ENCODE measurements at regions not wholly inside any gene's neighbourhood (a gene's known extent, or its start where the extent isn't known, plus 50 kb on each side); places are given as distances from the start of the nearest gene placed in this dataset.

- Histone ChIP-seq H3K4me1 (ENCODE audit: insufficient read depth, low read length) (no peaks in the 10 kb centered on the region), H3K9me3 (ENCODE audit: low read depth, low read length) (no peaks in the 10 kb centered on the region), H3K27me3 (ENCODE audit: insufficient read depth, low read length) (no peaks in the 10 kb centered on the region), H4K20me1 (ENCODE audit: insufficient read depth, low read length) (no peaks in the 10 kb centered on the region), H3K79me2 (ENCODE audit: insufficient read depth, low read length) (no peaks in the 10 kb centered on the region), H3K4me3 (ENCODE audit: insufficient read depth, low read length) (no peak overlapping the region), H3K36me3 (ENCODE audit: insufficient read depth, low read length) (no peaks in the 10 kb centered on the region), H2AFZ (ENCODE audit: low read length) (no peak overlapping the region), H3K4me2 (ENCODE audit: insufficient read depth, low read length) (no peak overlapping the region), H3K27ac (ENCODE audit: low read depth, low read length) (no peak overlapping the region)
- TF ChIP-seq CTCF (IDR thresholded peaks at IDR 0.05; ENCODE audit: extremely low read depth, low read depth, low read length): no peak
- DNase-seq (ENCODE audit: insufficient read length, low spot score, missing footprints): no peak
Measured at GRCh38 chr13:54367639-54368271, 1339.1 kb downstream of the OLFM4 start.

GRCh38 chr13:54368387-54368786 is 1339.8 kb downstream of the OLFM4 start:
- DNase-seq (ENCODE audit: insufficient read length, low spot score, missing footprints): no peak
- H3K4me1 ChIP-seq (ENCODE audit: insufficient read depth, low read length): no peaks in the 10 kb centered on the region
- no peak overlapping the region for H3K4me2 ChIP-seq (ENCODE audit: insufficient read depth, low read length)
- H2AFZ ChIP-seq (ENCODE audit: low read length): no peak overlapping the region
- H3K36me3 ChIP-seq (ENCODE audit: insufficient read depth, low read length): no peaks in the 10 kb centered on the region
- no peak for TF ChIP-seq CTCF (IDR thresholded peaks at IDR 0.05; ENCODE audit: extremely low read depth, low read depth, low read length)
- no peaks in the 10 kb centered on the region for H3K9me3 ChIP-seq (ENCODE audit: low read depth, low read length)
- H3K4me3 ChIP-seq (ENCODE audit: insufficient read depth, low read length): no peak overlapping the region
- H4K20me1 ChIP-seq (ENCODE audit: insufficient read depth, low read length): no peaks in the 10 kb centered on the region
- H3K79me2 ChIP-seq (ENCODE audit: insufficient read depth, low read length): no peaks in the 10 kb centered on the region
- H3K27ac ChIP-seq (ENCODE audit: low read depth, low read length): no peak overlapping the region
- no peaks in the 10 kb centered on the region for H3K27me3 ChIP-seq (ENCODE audit: insufficient read depth, low read length)

- Histone ChIP-seq H3K36me3 (ENCODE audit: insufficient read depth, low read length) (no peaks in the 10 kb centered on the region), H3K27me3 (ENCODE audit: insufficient read depth, low read length) (no peaks in the 10 kb centered on the region), H3K4me2 (ENCODE audit: insufficient read depth, low read length) (no peak overlapping the region), H3K79me2 (ENCODE audit: insufficient read depth, low read length) (no peaks in the 10 kb centered on the region), H3K27ac (ENCODE audit: low read depth, low read length) (no peak overlapping the region), H3K4me1 (ENCODE audit: insufficient read depth, low read length) (no peaks in the 10 kb centered on the region), H3K4me3 (ENCODE audit: insufficient read depth, low read length) (no peak overlapping the region), H3K9me3 (ENCODE audit: low read depth, low read length) (no peaks in the 10 kb centered on the region), H4K20me1 (ENCODE audit: insufficient read depth, low read length) (no peaks in the 10 kb centered on the region), H2AFZ (ENCODE audit: low read length) (no peak overlapping the region)
- no peak for TF ChIP-seq CTCF (IDR thresholded peaks at IDR 0.05; ENCODE audit: extremely low read depth, low read depth, low read length)
- no peak for DNase-seq (ENCODE audit: insufficient read length, low spot score, missing footprints)
Measured at GRCh38 chr13:54373211-54373610, 1344.6 kb downstream of the OLFM4 start.

- Histone ChIP-seq H3K4me3 (ENCODE audit: insufficient read depth, low read length) (no peak overlapping the region), H3K4me1 (ENCODE audit: insufficient read depth, low read length) (no peaks in the 10 kb centered on the region), H3K4me2 (ENCODE audit: insufficient read depth, low read length) (no peak overlapping the region), H3K27ac (ENCODE audit: low read depth, low read length) (no peak overlapping the region), H3K27me3 (ENCODE audit: insufficient read depth, low read length) (no peaks in the 10 kb centered on the region), H3K79me2 (ENCODE audit: insufficient read depth, low read length) (no peaks in the 10 kb centered on the region), H3K36me3 (ENCODE audit: insufficient read depth, low read length) (no peaks in the 10 kb centered on the region), H3K9me3 (ENCODE audit: low read depth, low read length) (no peaks in the 10 kb centered on the region), H4K20me1 (ENCODE audit: insufficient read depth, low read length) (no peaks in the 10 kb centered on the region), H2AFZ (ENCODE audit: low read length) (no peak overlapping the region)
- no peak for DNase-seq (ENCODE audit: insufficient read length, low spot score, missing footprints)
- no peak for TF ChIP-seq CTCF (IDR thresholded peaks at IDR 0.05; ENCODE audit: extremely low read depth, low read depth, low read length)
Measured at GRCh38 chr13:54379461-54379860, 1350.8 kb downstream of the OLFM4 start.

Data from osteoblast (primary cell).